NCI-H2227 (cell line): ENCODE measurements at regions not wholly inside any gene's neighbourhood (a gene's known extent, or its start where the extent isn't known, plus 50 kb on each side); places are given as distances from the start of the nearest gene placed in this dataset.
A peak's percentile ranks its signal among the peaks of the same experiment; 100 is the strongest.
"Not testable (repeated sequence)": the region's sequence is repeated elsewhere in the genome, so short reads cannot be mapped to it uniquely, and the experiment has no call there.

Experiments
- DNase-seq: peaks from one replicate; lab custom pipeline; 2025; ENCODE audit not compliant: unreplicated experiment; lab: John Stamatoyannopoulos, UW

GRCh38 chr18:58805467-58806187, 59.0 kb upstream of the ZNF532 start:
- DNase-seq = peak; percentile 92

GRCh38 chr18:58806826-58807714, 57.6 kb upstream of the ZNF532 start:
- DNase-seq = no peak

DNA sequence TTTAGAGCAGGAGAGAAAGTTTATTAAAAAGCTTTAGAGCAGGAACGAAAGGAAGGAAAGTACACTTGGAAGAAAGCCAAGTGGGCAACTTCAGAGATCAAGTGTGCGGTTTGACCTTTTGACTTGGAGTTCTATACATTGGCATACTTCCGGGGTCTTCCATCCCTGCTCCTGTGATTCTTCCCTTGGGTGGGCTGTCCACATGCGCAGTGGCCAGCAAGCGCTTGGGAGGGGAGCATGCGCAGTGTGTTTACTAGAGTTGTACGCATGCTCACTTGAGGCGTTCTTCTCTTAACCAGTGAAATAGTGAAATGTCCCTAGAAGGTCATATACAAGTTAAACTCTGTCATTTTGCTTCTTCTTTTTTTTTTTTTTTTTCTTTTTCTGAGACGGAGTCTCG, 56.9 kb upstream of the ZNF532 start:
- no peak for DNase-seq

- no peak for DNase-seq
These were observed 56.3 kb upstream of the ZNF532 start for GRCh38 chr18:58808349-58808748.

DNA sequence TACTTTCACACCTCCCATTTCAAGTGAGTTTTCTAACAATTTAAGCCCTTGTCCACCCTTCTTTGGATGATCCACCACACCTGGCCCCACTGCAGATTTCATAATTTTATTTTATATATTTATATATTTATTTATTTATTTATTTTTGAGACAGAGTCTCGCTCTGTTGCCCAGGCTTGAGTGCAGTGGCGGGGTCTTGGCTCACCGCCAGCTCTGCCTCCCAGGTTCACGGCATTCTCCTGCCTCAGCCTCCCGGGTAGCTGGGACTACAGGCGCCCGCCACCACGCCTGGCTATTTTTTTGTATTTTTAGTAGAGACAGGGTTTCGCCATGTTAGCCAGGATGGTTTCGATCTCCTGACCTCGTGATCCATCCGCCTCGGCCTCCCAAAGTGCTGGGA, 52.8 kb upstream of the ZNF532 start:
- not testable (repeated sequence) for DNase-seq

DNA sequence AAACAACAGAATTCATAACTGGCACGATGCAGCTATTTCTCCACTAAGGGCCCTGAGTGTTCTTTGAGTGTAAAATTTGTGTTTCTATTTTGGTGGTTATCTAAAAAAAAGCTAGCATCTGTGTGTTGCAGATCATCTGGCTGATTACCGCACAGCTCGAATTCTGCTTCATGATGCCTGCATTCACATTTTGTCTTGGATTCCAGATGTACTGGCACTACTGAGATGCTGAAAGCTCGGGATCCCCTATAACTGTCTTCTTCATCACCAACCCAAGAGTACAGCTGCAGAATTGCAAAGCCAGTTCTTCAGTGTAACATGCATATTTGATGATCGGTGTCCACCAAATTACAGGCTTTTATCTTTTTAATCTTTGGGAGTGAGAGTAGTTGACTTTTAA, 51.6 kb upstream of the ZNF532 start:
- DNase-seq = no peak

DNA sequence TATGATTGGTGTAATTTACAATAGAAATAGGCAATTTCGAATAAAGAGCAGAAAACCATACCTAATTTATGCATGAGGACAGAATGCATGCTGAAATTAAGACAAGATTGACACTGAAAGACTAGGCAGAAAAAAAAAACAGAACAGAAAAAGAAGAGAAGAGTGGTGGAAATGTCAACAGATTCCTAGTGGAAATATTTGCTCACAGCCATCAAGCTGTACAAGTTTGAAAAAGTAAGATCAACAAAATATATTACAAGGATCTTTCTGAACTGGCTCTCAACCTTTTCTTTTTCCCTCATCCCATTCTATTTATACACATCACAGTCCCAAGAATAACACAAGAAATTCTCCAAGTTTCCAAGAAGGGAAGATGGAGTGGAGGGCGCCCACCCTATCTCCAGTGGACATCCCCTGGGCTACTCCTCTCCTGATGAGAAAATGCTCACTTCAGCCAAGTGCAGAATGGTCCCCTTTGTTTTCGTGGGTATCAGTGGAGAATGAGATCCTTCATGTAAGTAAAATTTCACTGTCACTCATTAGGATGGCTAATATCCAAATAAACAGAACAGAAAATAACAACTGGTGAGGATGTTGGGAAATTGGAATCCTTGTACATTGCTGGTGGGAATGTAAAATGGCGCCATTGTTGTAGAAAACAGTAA, 51.0 kb upstream of the ZNF532 start:
- no peak for DNase-seq

DNA sequence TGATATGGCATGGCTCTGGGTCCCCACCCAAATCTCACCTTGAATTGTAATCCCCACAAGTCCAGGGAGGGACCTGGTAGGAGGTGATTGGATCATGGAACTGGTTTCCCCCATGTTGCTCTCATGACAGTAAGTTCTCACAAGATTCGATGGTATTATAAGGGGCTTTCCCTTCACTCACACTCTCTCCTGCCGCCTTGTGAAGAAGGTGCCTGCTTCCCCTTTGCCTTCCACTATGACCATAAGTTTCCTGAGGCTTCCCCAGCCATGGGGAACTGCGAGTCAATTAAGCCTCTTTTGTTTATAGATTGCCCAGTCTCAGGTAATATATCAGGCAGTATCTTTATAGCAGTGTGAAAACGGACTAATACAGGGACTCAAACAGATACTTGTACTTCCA, 50.4 kb upstream of the ZNF532 start:
- no peak for DNase-seq
